IMR-90 (cell line): ENCODE measurements at regions not wholly inside any gene's neighbourhood (a gene's known extent, or its start where the extent isn't known, plus 50 kb on each side); places are given as distances from the start of the nearest gene placed in this dataset.

Experiments
- ATAC-seq: fragments of 200-7000 bp; cut with Tn5 transposase; 2 replicates; pipeline ENCODE4 v1.9.1; 2020; ENCODE audit warnings: low read depth, mild to moderate bottlenecking, moderate library complexity
- BruUV-seq: library from RNA; stranded (reverse); fragments of 400-500 nt; replicated peaks from 2 replicates; lab custom pipeline; 2021; lab: Mats Ljungman, UMichigan
- CTCF ChIA-PET: fragments of 300-600 bp; formaldehyde crosslinking; extraction: SDS; loops from one replicate; lab custom pipeline; 2021; ENCODE audit warnings: antibody characterized with exemption; lab: Yijun Ruan, JAX
- POLR2A ChIA-PET: fragments of 300-600 bp; sonication (Branson Sonifier 250); formaldehyde crosslinking; loops from one replicate; lab custom pipeline; 2022; ENCODE audit warnings: antibody characterized with exemption; ENCODE audit not compliant: unreplicated experiment; lab: Charles Lee
- DNase-seq: peaks from one replicate; pipeline ENCODE4 v3.0.0; 2013
- H2AFZ ChIP-seq: replicated peaks from 2 replicates; pipeline ENCODE3; 2013; ENCODE audit warnings: low read length, mild to moderate bottlenecking; ENCODE audit not compliant: poor library complexity
- H2AK5ac ChIP-seq: 2 replicates; pipeline ENCODE4 v1.6.1; 2013; ENCODE audit warnings: low read depth, low read length, inconsistent platforms
- H2AK9ac ChIP-seq: replicated peaks from 2 replicates; pipeline ENCODE3; 2013; ENCODE audit warnings: mild to moderate bottlenecking, low read depth, low read length, moderate library complexity; ENCODE audit not compliant: poor library complexity
- H2BK120ac ChIP-seq: 2 replicates; pipeline ENCODE4 v1.6.1; 2013; ENCODE audit warnings: low read depth, low read length, inconsistent platforms
- H2BK15ac ChIP-seq: 3 replicates; pipeline ENCODE4 v1.6.1; 2013; ENCODE audit warnings: low read depth, low read length, inconsistent platforms
- H2BK20ac ChIP-seq: 2 replicates; pipeline ENCODE4 v1.6.1; 2013; ENCODE audit warnings: low read depth, mild to moderate bottlenecking, inconsistent platforms, low read length, moderate library complexity
- H2BK5ac ChIP-seq: 2 replicates; pipeline ENCODE4 v1.6.1; 2013; ENCODE audit warnings: mild to moderate bottlenecking, low read depth, low read length, inconsistent platforms; ENCODE audit not compliant: poor library complexity, severe bottlenecking
- H3K14ac ChIP-seq: replicated peaks from 2 replicates; pipeline ENCODE4 v1.6.1; 2013; ENCODE audit warnings: low read depth, low read length, inconsistent platforms
- H3K18ac ChIP-seq: 2 replicates; pipeline ENCODE4 v1.6.1; 2013; ENCODE audit warnings: low read depth, low read length, control low read depth
- H3K23ac ChIP-seq: 2 replicates; pipeline ENCODE4 v1.6.1; 2013; ENCODE audit warnings: low read depth, low read length, inconsistent platforms
- H3K27ac ChIP-seq: 2 replicates; pipeline ENCODE4 v1.5.1; 2013; ENCODE audit warnings: mild to moderate bottlenecking, control low read depth, low read length; ENCODE audit not compliant: insufficient read depth
- H3K27me3 ChIP-seq: 2 replicates; pipeline ENCODE4 v1.6.1; 2013; ENCODE audit warnings: low read length; ENCODE audit not compliant: control insufficient read depth, insufficient read depth
- H3K36me3 ChIP-seq: 2 replicates; pipeline ENCODE4 v1.6.1; 2013; ENCODE audit warnings: low read length, mixed read lengths; ENCODE audit not compliant: control insufficient read depth, insufficient read depth
- H3K4ac ChIP-seq: 2 replicates; pipeline ENCODE4 v1.6.1; 2013; ENCODE audit warnings: low read depth, low read length, inconsistent platforms
- H3K4me1 ChIP-seq: 2 replicates; pipeline ENCODE4 v1.6.1; 2013; ENCODE audit warnings: low read length, mixed read lengths; ENCODE audit not compliant: control insufficient read depth, insufficient read depth
- H3K4me2 ChIP-seq: 2 replicates; pipeline ENCODE4 v1.6.1; 2013; ENCODE audit warnings: low read depth, mild to moderate bottlenecking, control low read depth, low read length, moderate library complexity
- H3K4me3 ChIP-seq: 2 replicates; pipeline ENCODE4 v1.5.1; 2013; ENCODE audit warnings: low read depth, mild to moderate bottlenecking, control low read depth, low read length, moderate library complexity; ENCODE audit not compliant: insufficient read depth
- H3K56ac ChIP-seq: 2 replicates; pipeline ENCODE4 v1.6.1; 2013; ENCODE audit warnings: low read length, inconsistent platforms; ENCODE audit not compliant: insufficient read depth; ENCODE audit errors: extremely low read depth
- H3K79me1 ChIP-seq, 2 experiments: 2 replicates each; pipeline ENCODE4 v1.6.1; 2013; ENCODE audit warnings: low read length in 2 of 2, inconsistent platforms in 1 of 2, low read depth in 1 of 2
- H3K9ac ChIP-seq: 2 replicates; pipeline ENCODE4 v1.6.1; 2013; ENCODE audit warnings: low read depth, low read length, control low read depth
- H3K9me1 ChIP-seq: 2 replicates; pipeline ENCODE4 v1.6.1; 2013; ENCODE audit warnings: low read length, inconsistent platforms; ENCODE audit not compliant: insufficient read depth
- H3K9me3 ChIP-seq: 2 replicates; pipeline ENCODE4 v1.6.1; 2013; ENCODE audit warnings: low read length; ENCODE audit not compliant: control insufficient read depth, insufficient read depth
- H4K20me1 ChIP-seq: 2 replicates; pipeline ENCODE4 v1.6.1; 2013; ENCODE audit warnings: low read length, inconsistent platforms; ENCODE audit not compliant: insufficient read depth
- H4K5ac ChIP-seq: 2 replicates; pipeline ENCODE4 v1.6.1; 2013; ENCODE audit warnings: mild to moderate bottlenecking, low read depth, low read length, control low read depth
- H4K8ac ChIP-seq, 2 experiments: 2 replicates each; pipeline ENCODE4 v1.6.1; 2013; ENCODE audit warnings: low read depth in 2 of 2, low read length in 2 of 2, control low read depth in 1 of 2, inconsistent platforms in 1 of 2
- H4K91ac ChIP-seq: 2 replicates; pipeline ENCODE4 v1.6.1; 2013; ENCODE audit warnings: low read depth, low read length, inconsistent platforms; ENCODE audit not compliant: insufficient read depth
- CTCF ChIP-seq: conservative IDR thresholded peaks from 2 replicates; pipeline ENCODE4 v1.5.1; 2012; ENCODE audit warnings: mild to moderate bottlenecking, low read depth, low read length, improper control_type of control experiment
- MAFK ChIP-seq: IDR thresholded peaks from 2 replicates; pipeline ENCODE4 v1.6.1; 2012; ENCODE audit warnings: low read depth, low read length, improper control_type of control experiment
- RAD21 ChIP-seq: IDR thresholded peaks from 2 replicates; pipeline ENCODE4 v1.6.1; 2012; ENCODE audit warnings: low read length, improper control_type of control experiment
- whole genome bisulfite sequencing, 2 experiments: methylation state at CpG; one replicate each; pipeline versions ENCODE4 v1.1.5 to v1.1.7; 2013; ENCODE audit warnings: missing lambda C conversion rate in 2 of 2; ENCODE audit not compliant: insufficient read length in 1 of 2; ENCODE audit errors: extremely low coverage in 2 of 2; 5-methylcytosine and 5-hydroxymethylcytosine counted together
- dilution Hi-C: fragments of 300-500 bp; cut with HindIII; formaldehyde crosslinking; loops from one replicate; pipeline ENCODE4 v1.14.3; 2018; ENCODE audit warnings: low sequenced_read_pairs; ENCODE audit not compliant: unreplicated experiment
- in situ Hi-C: fragments of 300-500 bp; cut with MboI; formaldehyde crosslinking; loops from 3 replicates; pipeline ENCODE4 v1.14.3; 2019; ENCODE audit warnings: low sequenced_read_pairs, inconsistent platforms, mixed read lengths
- intact Hi-C: fragments of 100-400 bp; cut with micrococcal nuclease; formaldehyde crosslinking; loops from 2 replicates; pipeline ENCODE4 v1.10.0; 2022

- no TSS peak for BruUV-seq
- H3K27me3 ChIP-seq = no peaks in the 10 kb centered on the region
- H3K9ac ChIP-seq = no peak overlapping the region
- dilution Hi-C loops (no loop called here), in situ Hi-C loops (no loop called here), intact Hi-C loops (loop anchor here (2.0 to 5.0 kb wide), 3 partner anchors 1265 to 1536 kb away; no protein-coding TSS in a partner anchor)
- no peak overlapping the region for H2BK120ac ChIP-seq
- no peaks in the 10 kb centered on the region for H3K9me3 ChIP-seq
- no peak overlapping the region for H3K56ac ChIP-seq
- no peak overlapping the region for H2AK9ac ChIP-seq
- H3K14ac ChIP-seq = no peak overlapping the region
- no peaks in the 10 kb centered on the region for H4K20me1 ChIP-seq
- H4K91ac ChIP-seq = no peak overlapping the region
- no peaks in the 10 kb centered on the region for H3K4me1 ChIP-seq
- no peak overlapping the region for H3K18ac ChIP-seq
- H4K5ac ChIP-seq = no peak overlapping the region
- no peak overlapping the region for H3K4me2 ChIP-seq
- ChIA-PET CTCF (interaction anchor here (0.6 kb wide), 1 partner anchor 355 kb away, joined by 4 read pairs; no protein-coding TSS in a partner anchor), POLR2A (no interaction called here)
- no peak overlapping the region for H2AK5ac ChIP-seq
- WGBS, 2 experiments = no CpG with 5 or more reads among the region's 3 CpGs
- H3K4ac ChIP-seq = no peak overlapping the region
- H2BK20ac ChIP-seq = no peak overlapping the region
- H3K27ac ChIP-seq = no peak overlapping the region
- H3K4me3 ChIP-seq = no peak overlapping the region
- H3K36me3 ChIP-seq = no peaks in the 10 kb centered on the region
- no peak overlapping the region for H2BK15ac ChIP-seq
- no peaks in the 10 kb centered on the region for H3K9me1 ChIP-seq
- DNase-seq = peak; percentile 6
- TF ChIP-seq MAFK (no peak), CTCF (peak; percentile 32), RAD21 (peak; percentile 52)
- no peak overlapping the region for H4K8ac ChIP-seq
- H2BK5ac ChIP-seq = no peak overlapping the region
- ATAC-seq = peak; percentile 72
- no peak overlapping the region for H2AFZ ChIP-seq
- no peak overlapping the region for H3K23ac ChIP-seq
- no peaks in the 10 kb centered on the region for H3K79me1 ChIP-seq
Observed at GRCh38 chr18:43563780-43564179, 286.5 kb upstream of the SYT4 start.
